ENCODE measurements at regions not wholly inside any gene's neighbourhood (a gene's known extent, or its start where the extent isn't known, plus 50 kb on each side); places are given as distances from the start of the nearest gene placed in this dataset.
"Not testable (repeated sequence)": the region's sequence is repeated elsewhere in the genome, so short reads cannot be mapped to it uniquely, and the experiment has no call there.

GRCh38 chr10:129046065-129046681 is 420.9 kb upstream of the MGMT start:
- DNase-seq (no peak), ATAC-seq (no peak)

GRCh38 chr10:129046962-129047361 is 420.1 kb upstream of the MGMT start:
- ATAC-seq (no peak), DNase-seq (no peak)

- DNase-seq: no peak
- ATAC-seq: no peak
These were observed 419.4 kb upstream of the MGMT start for GRCh38 chr10:129047600-129047999.

GRCh38 chr10:129048513-129048912 is 418.5 kb upstream of the MGMT start:
- DNase-seq (no peak), ATAC-seq (no peak)

- no peak for ATAC-seq
These were observed 417.5 kb upstream of the MGMT start for GRCh38 chr10:129049501-129049900.

GRCh38 chr10:129055225-129055624 is 411.8 kb upstream of the MGMT start:
- ATAC-seq (no peak), DNase-seq (no peak)

More at GRCh38 chr10:129049501-129049900, 417.5 kb upstream of the MGMT start:
- no peak for DNase-seq

GRCh38 chr10:129055986-129056385 is 411.1 kb upstream of the MGMT start:
- ATAC-seq: no peak
- no peak for DNase-seq

- peak; percentile 15 for ATAC-seq
- DNase-seq: no peak
These were observed 410.0 kb upstream of the MGMT start for GRCh38 chr10:129056734-129057689.

GRCh38 chr10:129057856-129058663 is 409.0 kb upstream of the MGMT start:
- DNase-seq (peak; percentile 34), ATAC-seq (peak; percentile 58)

- no peak for ATAC-seq
These were observed 408.3 kb upstream of the MGMT start for GRCh38 chr10:129058664-129059155.

GRCh38 chr10:129059977-129060376 is 407.1 kb upstream of the MGMT start:
- no peak for DNase-seq
- ATAC-seq: no peak

More at GRCh38 chr10:129058664-129059155, 408.3 kb upstream of the MGMT start:
- no peak for DNase-seq

GRCh38 chr10:129063212-129063611 is 403.8 kb upstream of the MGMT start:
- ATAC-seq (no peak), DNase-seq (no peak)

GRCh38 chr10:129063877-129064276 is 403.2 kb upstream of the MGMT start:
- ATAC-seq (no peak), DNase-seq (no peak)

GRCh38 chr10:129066529-129066928 is 400.5 kb upstream of the MGMT start:
- ATAC-seq, DNase-seq: not testable (repeated sequence)

GRCh38 chr10:129071411-129071810 is 395.6 kb upstream of the MGMT start:
- DNase-seq, ATAC-seq: not testable (repeated sequence)

GRCh38 chr10:129074939-129075338 is 392.1 kb upstream of the MGMT start:
- ATAC-seq: no peak
- no peak for DNase-seq

- ATAC-seq (no peak), DNase-seq (no peak)
These were observed 391.5 kb upstream of the MGMT start for GRCh38 chr10:129075508-129075907.

- ATAC-seq (no peak), DNase-seq (no peak)
These were observed 391.1 kb upstream of the MGMT start for GRCh38 chr10:129075927-129076326.

GRCh38 chr10:129078346-129078745 is 388.7 kb upstream of the MGMT start:
- ATAC-seq (no peak), DNase-seq (no peak)

- no peak for DNase-seq
These were observed 388.3 kb upstream of the MGMT start for GRCh38 chr10:129078746-129079145.

GRCh38 chr10:129079705-129080104 is 387.3 kb upstream of the MGMT start:
- ATAC-seq (no peak), DNase-seq (no peak)

More at GRCh38 chr10:129078746-129079145, 388.3 kb upstream of the MGMT start:
- ATAC-seq: no peak

- DNase-seq: no peak
- no peak for ATAC-seq
These were observed 381.2 kb upstream of the MGMT start for GRCh38 chr10:129085811-129086210.

All from stimulated activated naive CD8-positive, alpha-beta T cell treated with anti-CD3 and anti-CD28 coated beads, Interleukin-15, Interleukin-2, amounts not matched to agents 100 U/mL and 50 U/mL, for 24 hours (primary cell).